HL-60 (cell line): ENCODE measurements at regions not wholly inside any gene's neighbourhood (a gene's known extent, or its start where the extent isn't known, plus 50 kb on each side); places are given as distances from the start of the nearest gene placed in this dataset.

ENCODE experiments used
- DNase-seq, 2 experiments: peaks; one replicate each; pipeline ENCODE4 v3.0.0-alpha.2; 2010 to 2020; ENCODE audit warnings: low read depth in 1 of 2, low spot score in 1 of 2
- H3K27ac ChIP-seq: fragments of 250-450 bp; sonication (Bioruptor Pico); replicated peaks from 2 replicates; pipeline ENCODE4 v1.5.1; 2020; ENCODE audit warnings: mild to moderate bottlenecking, moderate library complexity
- H3K27me3 ChIP-seq: fragments of 250-450 bp; sonication (Bioruptor Pico); 2 replicates; pipeline ENCODE4 v1.5.1; 2021; ENCODE audit warnings: mild to moderate bottlenecking, moderate library complexity; ENCODE audit not compliant: insufficient read depth, poor library complexity, severe bottlenecking
- H3K4me3 ChIP-seq: replicated peaks from 2 replicates; pipeline ENCODE4 v1.5.1; 2011; ENCODE audit warnings: mild to moderate bottlenecking, control low read depth, low read length; ENCODE audit not compliant: insufficient read depth
- GABPA ChIP-seq: IDR thresholded peaks from 2 replicates; pipeline ENCODE4 v1.6.1; 2012; ENCODE audit warnings: low read depth
- POLR2AphosphoS5 ChIP-seq: IDR thresholded peaks from 2 replicates; pipeline ENCODE4 v1.6.1; 2012; ENCODE audit warnings: low read depth
- SPI1 ChIP-seq: IDR thresholded peaks from 2 replicates; pipeline ENCODE4 v1.6.1; 2012; ENCODE audit warnings: low read depth, mild to moderate bottlenecking, borderline replicate concordance
- TF ChIP-seq, protein P1 (sequence below): IDR thresholded peaks from 2 replicates; pipeline ENCODE4 v1.6.1; 2012; ENCODE audit warnings: low read depth; ENCODE audit not compliant: insufficient replicate concordance
- TF ChIP-seq, protein P2 (sequence below): IDR thresholded peaks from one replicate; pipeline ENCODE4 v1.5.1; 2011; ENCODE audit warnings: low read length, control low read depth, inconsistent platforms; ENCODE audit not compliant: insufficient read depth

DNA sequence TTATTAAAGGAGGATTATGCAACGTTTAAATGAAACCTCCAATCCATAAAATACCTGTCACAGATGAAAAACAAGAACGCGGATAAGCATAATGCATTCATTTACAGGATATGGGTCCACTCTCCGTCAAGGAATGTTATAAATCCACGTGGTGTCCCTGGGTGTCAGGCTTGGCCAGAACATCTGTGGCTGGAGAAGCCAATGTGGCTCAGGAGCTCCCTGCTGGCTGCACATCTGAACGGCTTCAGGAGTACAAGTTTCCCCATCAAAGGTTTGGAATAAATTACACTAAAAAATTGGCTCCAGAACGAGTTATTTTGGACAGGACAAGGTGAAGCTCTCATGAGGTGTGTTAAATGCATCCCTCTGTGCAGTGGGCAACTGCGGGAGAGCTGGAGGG lies 87.8 kb upstream of the LEF1 start:
- TF ChIP-seq GABPA (no peak), POLR2AphosphoS5 (no peak), SPI1 (no peak)
- TF ChIP-seq, protein P1, sequence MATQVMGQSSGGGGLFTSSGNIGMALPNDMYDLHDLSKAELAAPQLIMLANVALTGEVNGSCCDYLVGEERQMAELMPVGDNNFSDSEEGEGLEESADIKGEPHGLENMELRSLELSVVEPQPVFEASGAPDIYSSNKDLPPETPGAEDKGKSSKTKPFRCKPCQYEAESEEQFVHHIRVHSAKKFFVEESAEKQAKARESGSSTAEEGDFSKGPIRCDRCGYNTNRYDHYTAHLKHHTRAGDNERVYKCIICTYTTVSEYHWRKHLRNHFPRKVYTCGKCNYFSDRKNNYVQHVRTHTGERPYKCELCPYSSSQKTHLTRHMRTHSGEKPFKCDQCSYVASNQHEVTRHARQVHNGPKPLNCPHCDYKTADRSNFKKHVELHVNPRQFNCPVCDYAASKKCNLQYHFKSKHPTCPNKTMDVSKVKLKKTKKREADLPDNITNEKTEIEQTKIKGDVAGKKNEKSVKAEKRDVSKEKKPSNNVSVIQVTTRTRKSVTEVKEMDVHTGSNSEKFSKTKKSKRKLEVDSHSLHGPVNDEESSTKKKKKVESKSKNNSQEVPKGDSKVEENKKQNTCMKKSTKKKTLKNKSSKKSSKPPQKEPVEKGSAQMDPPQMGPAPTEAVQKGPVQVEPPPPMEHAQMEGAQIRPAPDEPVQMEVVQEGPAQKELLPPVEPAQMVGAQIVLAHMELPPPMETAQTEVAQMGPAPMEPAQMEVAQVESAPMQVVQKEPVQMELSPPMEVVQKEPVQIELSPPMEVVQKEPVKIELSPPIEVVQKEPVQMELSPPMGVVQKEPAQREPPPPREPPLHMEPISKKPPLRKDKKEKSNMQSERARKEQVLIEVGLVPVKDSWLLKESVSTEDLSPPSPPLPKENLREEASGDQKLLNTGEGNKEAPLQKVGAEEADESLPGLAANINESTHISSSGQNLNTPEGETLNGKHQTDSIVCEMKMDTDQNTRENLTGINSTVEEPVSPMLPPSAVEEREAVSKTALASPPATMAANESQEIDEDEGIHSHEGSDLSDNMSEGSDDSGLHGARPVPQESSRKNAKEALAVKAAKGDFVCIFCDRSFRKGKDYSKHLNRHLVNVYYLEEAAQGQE: no peak
- TF ChIP-seq, protein P2, sequence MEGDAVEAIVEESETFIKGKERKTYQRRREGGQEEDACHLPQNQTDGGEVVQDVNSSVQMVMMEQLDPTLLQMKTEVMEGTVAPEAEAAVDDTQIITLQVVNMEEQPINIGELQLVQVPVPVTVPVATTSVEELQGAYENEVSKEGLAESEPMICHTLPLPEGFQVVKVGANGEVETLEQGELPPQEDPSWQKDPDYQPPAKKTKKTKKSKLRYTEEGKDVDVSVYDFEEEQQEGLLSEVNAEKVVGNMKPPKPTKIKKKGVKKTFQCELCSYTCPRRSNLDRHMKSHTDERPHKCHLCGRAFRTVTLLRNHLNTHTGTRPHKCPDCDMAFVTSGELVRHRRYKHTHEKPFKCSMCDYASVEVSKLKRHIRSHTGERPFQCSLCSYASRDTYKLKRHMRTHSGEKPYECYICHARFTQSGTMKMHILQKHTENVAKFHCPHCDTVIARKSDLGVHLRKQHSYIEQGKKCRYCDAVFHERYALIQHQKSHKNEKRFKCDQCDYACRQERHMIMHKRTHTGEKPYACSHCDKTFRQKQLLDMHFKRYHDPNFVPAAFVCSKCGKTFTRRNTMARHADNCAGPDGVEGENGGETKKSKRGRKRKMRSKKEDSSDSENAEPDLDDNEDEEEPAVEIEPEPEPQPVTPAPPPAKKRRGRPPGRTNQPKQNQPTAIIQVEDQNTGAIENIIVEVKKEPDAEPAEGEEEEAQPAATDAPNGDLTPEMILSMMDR: no peak
- H3K4me3 ChIP-seq: no peak overlapping the region
- H3K27me3 ChIP-seq: no peaks in the 10 kb centered on the region
- H3K27ac ChIP-seq: no peak overlapping the region
- no peak for DNase-seq

DNA sequence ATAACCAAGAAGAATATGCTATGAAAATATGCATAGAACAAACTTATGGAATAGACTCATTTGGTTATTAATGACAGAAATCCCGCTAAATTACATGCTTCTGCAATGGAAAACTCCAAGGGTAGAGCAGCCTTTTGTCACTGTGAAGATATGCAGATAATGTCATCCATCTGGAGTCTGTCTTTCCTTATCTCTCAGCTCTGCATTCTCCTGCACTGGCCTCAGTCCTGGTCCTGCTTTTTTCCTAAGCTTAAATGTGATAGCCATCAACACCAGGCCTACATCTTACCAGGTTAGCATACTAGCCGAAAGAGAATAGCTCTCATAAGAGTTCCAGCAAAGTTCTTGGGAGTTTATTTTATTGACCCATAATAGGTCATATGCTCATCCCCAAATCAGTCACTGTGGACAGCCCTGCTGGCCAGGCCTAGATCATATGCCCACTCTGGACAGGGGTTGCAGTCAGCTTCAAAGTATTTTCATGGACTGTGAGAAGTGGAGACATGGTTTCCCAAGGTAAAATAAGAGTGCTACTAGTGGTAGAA lies 86.5 kb upstream of the LEF1 start:
- TF ChIP-seq POLR2AphosphoS5 (no peak), GABPA (no peak), SPI1 (no peak)
- TF ChIP-seq, protein P2: no peak
- TF ChIP-seq, protein P1: no peak
- Histone ChIP-seq H3K4me3 (no peak overlapping the region), H3K27me3 (no peaks in the 10 kb centered on the region), H3K27ac (no peak overlapping the region)
- no peak for DNase-seq

DNA sequence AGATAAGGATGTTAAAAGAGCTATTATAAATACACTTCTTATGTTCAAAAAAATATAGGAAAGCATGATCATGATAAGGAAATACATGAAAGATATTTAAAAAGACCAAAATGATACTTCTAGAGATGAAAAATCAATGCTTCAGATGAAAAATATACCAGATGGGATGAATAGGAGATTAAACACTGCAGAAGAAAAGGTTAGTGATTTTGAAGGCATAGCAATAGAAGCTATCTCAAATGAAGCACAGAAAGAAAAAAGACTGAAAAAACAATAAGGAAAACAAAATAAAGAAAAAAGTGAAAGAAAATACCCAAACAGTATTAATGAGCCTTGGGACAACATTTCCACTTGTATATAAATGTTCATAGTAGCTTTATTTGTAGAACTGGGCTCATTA lies 80.7 kb upstream of the LEF1 start:
- TF ChIP-seq, protein P1: no peak
- no peak for TF ChIP-seq GABPA
- no peak for TF ChIP-seq POLR2AphosphoS5
- TF ChIP-seq SPI1: no peak
- TF ChIP-seq, protein P2: no peak
- no peak overlapping the region for H3K27ac ChIP-seq
- H3K4me3 ChIP-seq: no peak overlapping the region
- H3K27me3 ChIP-seq: no peaks in the 10 kb centered on the region
- no peak for DNase-seq
